ENCODE measurements at regions not wholly inside any gene's neighbourhood (a gene's known extent, or its start where the extent isn't known, plus 50 kb on each side); places are given as distances from the start of the nearest gene placed in this dataset.

DNA sequence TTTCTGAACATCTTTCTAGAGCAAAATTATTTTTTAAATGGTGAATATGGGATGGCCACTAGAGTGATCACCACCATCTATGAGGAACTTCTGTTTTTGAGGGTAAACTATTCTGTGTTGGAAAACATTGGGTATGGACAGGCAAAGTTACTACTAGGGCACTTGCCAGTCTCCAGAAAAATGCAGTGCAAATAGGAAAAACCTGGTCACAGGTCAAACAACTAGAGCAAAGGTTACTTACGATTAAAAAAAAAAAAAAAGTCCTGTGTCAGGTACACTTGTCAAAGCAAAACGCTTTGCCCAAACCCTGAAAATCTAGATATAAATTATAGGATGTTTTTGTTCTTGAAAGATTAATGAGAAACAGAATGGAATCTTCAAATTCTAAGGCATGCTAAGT is 66.2 kb downstream of the SLITRK1 start:
- TF ChIP-seq CTCF (conservative IDR thresholded peaks at IDR 0.05) (no peak), ZFX (IDR thresholded peaks at IDR 0.05) (no peak)
